H9 (cell line): ENCODE measurements at regions not wholly inside any gene's neighbourhood (a gene's known extent, or its start where the extent isn't known, plus 50 kb on each side); places are given as distances from the start of the nearest gene placed in this dataset.

Experiments
- DNase-seq: peaks from one replicate; pipeline ENCODE4 v3.0.0-alpha.2; 2017
- H2AFZ ChIP-seq: one replicate; pipeline ENCODE4 v1.6.1; 2013; ENCODE audit warnings: mild to moderate bottlenecking, low read length, control low read depth, moderate library complexity
- H2AK5ac ChIP-seq: 2 replicates; pipeline ENCODE4 v1.6.1; 2013; ENCODE audit warnings: low read length, control low read depth, mixed read lengths; ENCODE audit not compliant: insufficient read length
- H2BK120ac ChIP-seq: one replicate; pipeline ENCODE4 v1.6.1; 2013; ENCODE audit warnings: low read depth, mild to moderate bottlenecking, low read length, control low read depth, inconsistent platforms; ENCODE audit not compliant: poor library complexity, severe bottlenecking
- H2BK12ac ChIP-seq: 2 replicates; pipeline ENCODE4 v1.6.1; 2013; ENCODE audit warnings: low read length, control low read depth, mixed read lengths, low read depth; ENCODE audit not compliant: insufficient read length
- H2BK15ac ChIP-seq: 2 replicates; pipeline ENCODE4 v1.6.1; 2013; ENCODE audit warnings: low read depth, low read length, control low read depth
- H2BK20ac ChIP-seq: one replicate; pipeline ENCODE4 v1.6.1; 2013; ENCODE audit warnings: low read depth, mild to moderate bottlenecking, low read length, control low read depth, inconsistent platforms; ENCODE audit not compliant: poor library complexity, severe bottlenecking
- H2BK5ac ChIP-seq: 2 replicates; pipeline ENCODE4 v1.6.1; 2013; ENCODE audit warnings: low read length, control low read depth, mixed read lengths; ENCODE audit not compliant: insufficient read length
- H3K14ac ChIP-seq: 2 replicates; pipeline ENCODE4 v1.6.1; 2013; ENCODE audit warnings: low read length, control low read depth; ENCODE audit not compliant: insufficient read depth
- H3K18ac ChIP-seq: 2 replicates; pipeline ENCODE4 v1.6.1; 2013; ENCODE audit warnings: low read depth, mild to moderate bottlenecking, mixed read lengths, low read length, control low read depth; ENCODE audit not compliant: insufficient read length
- H3K23ac ChIP-seq: 2 replicates; pipeline ENCODE4 v1.6.1; 2013; ENCODE audit warnings: low read length, control low read depth, mixed read lengths, low read depth; ENCODE audit not compliant: insufficient read length
- H3K23me2 ChIP-seq: 2 replicates; pipeline ENCODE4 v1.6.1; 2013; ENCODE audit warnings: low read depth, mild to moderate bottlenecking, mixed read lengths, low read length, control low read depth; ENCODE audit not compliant: insufficient read length, poor library complexity, severe bottlenecking
- H3K27ac ChIP-seq: 2 replicates; pipeline ENCODE4 v1.5.1; 2013; ENCODE audit warnings: low read length, control low read depth, mixed read lengths, low read depth; ENCODE audit not compliant: insufficient read length
- H3K27me3 ChIP-seq: 2 replicates; pipeline ENCODE4 v1.6.1; 2013; ENCODE audit warnings: low read length, control low read depth, inconsistent platforms; ENCODE audit not compliant: insufficient read depth
- H3K4ac ChIP-seq: 2 replicates; pipeline ENCODE4 v1.6.1; 2013; ENCODE audit warnings: low read depth, mild to moderate bottlenecking, control low read depth, inconsistent platforms, low read length, moderate library complexity
- H3K4me1 ChIP-seq: 2 replicates; pipeline ENCODE4 v1.6.1; 2013; ENCODE audit warnings: low read length, control low read depth, inconsistent platforms; ENCODE audit not compliant: insufficient read depth
- H3K4me2 ChIP-seq: 2 replicates; pipeline ENCODE4 v1.6.1; 2013; ENCODE audit warnings: low read length, control low read depth, mixed read lengths; ENCODE audit not compliant: insufficient read length, insufficient read depth
- H3K56ac ChIP-seq: 2 replicates; pipeline ENCODE4 v1.6.1; 2013; ENCODE audit warnings: low read depth, mild to moderate bottlenecking, mixed read lengths, low read length, control low read depth; ENCODE audit not compliant: insufficient read length
- H3K79me1 ChIP-seq: 2 replicates; pipeline ENCODE4 v1.6.1; 2013; ENCODE audit warnings: low read depth, mild to moderate bottlenecking, moderate library complexity, low read length, control low read depth, inconsistent platforms; ENCODE audit not compliant: insufficient read depth, poor library complexity, severe bottlenecking
- H3K79me2 ChIP-seq: 2 replicates; pipeline ENCODE4 v1.6.1; 2013; ENCODE audit warnings: low read length, control low read depth, inconsistent platforms; ENCODE audit not compliant: insufficient read depth
- H3K9ac ChIP-seq: 2 replicates; pipeline ENCODE4 v1.6.1; 2013; ENCODE audit warnings: low read length, control low read depth, mixed read lengths; ENCODE audit not compliant: insufficient read length; ENCODE audit errors: extremely low read depth
- H3K9me3 ChIP-seq: one replicate; pipeline ENCODE4 v1.6.1; 2013; ENCODE audit warnings: low read depth, low read length, inconsistent platforms; ENCODE audit not compliant: control insufficient read depth
- H3T11ph ChIP-seq: one replicate; pipeline ENCODE4 v1.6.1; 2013; ENCODE audit warnings: mild to moderate bottlenecking, low read length, control low read depth, inconsistent platforms
- H4K20me1 ChIP-seq: one replicate; pipeline ENCODE4 v1.6.1; 2013; ENCODE audit not compliant: control insufficient read depth, insufficient read length, insufficient read depth
- H4K5ac ChIP-seq: 2 replicates; pipeline ENCODE4 v1.6.1; 2013; ENCODE audit warnings: low read depth, mild to moderate bottlenecking, mixed read lengths, low read length, control low read depth; ENCODE audit not compliant: insufficient read length
- H4K8ac ChIP-seq: replicated peaks from 2 replicates; pipeline ENCODE4 v1.6.1; 2013; ENCODE audit warnings: low read length, control low read depth, mixed read lengths, low read depth; ENCODE audit not compliant: insufficient read length
- H4K91ac ChIP-seq: 2 replicates; pipeline ENCODE4 v1.6.1; 2013; ENCODE audit warnings: low read depth, mild to moderate bottlenecking, moderate library complexity, mixed read lengths, low read length, control low read depth; ENCODE audit not compliant: insufficient read length
- H3K27ac Mint-ChIP-seq, 3 experiments: 2 replicates in 2 of 3; 3 replicates in 1 of 3; pipeline ENCODE4 v1.8.0; 2020 to 2021; ENCODE audit warnings: mixed read lengths in 3 of 3, mild to moderate bottlenecking in 1 of 3, moderate library complexity in 1 of 3
- H3K27me3 Mint-ChIP-seq: 2 replicates; pipeline ENCODE4 v1.8.0; 2021; ENCODE audit warnings: low read depth, mild to moderate bottlenecking, moderate library complexity, mixed read lengths
- H3K36me3 Mint-ChIP-seq, 3 experiments: 2 replicates in 2 of 3; 3 replicates in 1 of 3; pipeline ENCODE4 v1.8.0; 2020 to 2021; ENCODE audit warnings: low read depth in 3 of 3, mixed read lengths in 3 of 3; ENCODE audit not compliant: insufficient read depth in 1 of 3
- H3K4me1 Mint-ChIP-seq, 2 experiments: 2 replicates each; pipeline ENCODE4 v1.8.0; 2020; ENCODE audit warnings: mixed read lengths in 2 of 2
- H3K4me3 Mint-ChIP-seq, 2 experiments: 2 replicates in 1 of 2; 3 replicates in 1 of 2; pipeline ENCODE4 v1.8.0; 2020 to 2021; ENCODE audit warnings: mild to moderate bottlenecking in 2 of 2, mixed read lengths in 2 of 2, moderate library complexity in 1 of 2
- H3K9me3 Mint-ChIP-seq, 2 experiments: 2 replicates in 1 of 2; 3 replicates in 1 of 2; pipeline ENCODE4 v1.8.0; 2020; ENCODE audit warnings: mild to moderate bottlenecking in 2 of 2, mixed read lengths in 2 of 2, moderate library complexity in 1 of 2
- CTCF ChIP-seq: fragments of 200-600 bp; sonication (generic); conservative IDR thresholded peaks from 3 replicates; pipeline ENCODE4 v1.8.0; 2021; ENCODE audit warnings: antibody characterized with exemption, mild to moderate bottlenecking
- WGBS: extraction: QIAGEN DNeasy Blood & Tissue Kit; methylation state at CpG from one replicate; pipeline ENCODE4 v1.1.7; 2013; ENCODE audit warnings: missing lambda C conversion rate, low lambda C conversion rate, mixed read lengths; ENCODE audit not compliant: insufficient read length; ENCODE audit errors: extremely low coverage; 5-methylcytosine and 5-hydroxymethylcytosine counted together

- Histone ChIP-seq H3K4me1 (no peaks in the 10 kb centered on the region), H3K23ac (no peak overlapping the region), H3K27me3 (no peaks in the 10 kb centered on the region), H4K20me1 (no peaks in the 10 kb centered on the region), H2BK15ac (no peak overlapping the region), H3K4me2 (no peak overlapping the region), H4K8ac (no peak overlapping the region), H3K18ac (no peak overlapping the region), H3K4ac (no peak overlapping the region), H3K79me2 (no peaks in the 10 kb centered on the region), H2AFZ (no peak overlapping the region), H3K79me1 (no peaks in the 10 kb centered on the region), H2BK120ac (no peak overlapping the region), H3K27ac (no peak overlapping the region), H3K9me3 (no peaks in the 10 kb centered on the region), H4K91ac (no peak overlapping the region), H3K56ac (no peak overlapping the region), H4K5ac (no peak overlapping the region), H3T11ph (no peak overlapping the region), H3K23me2 (no peaks in the 10 kb centered on the region), H2BK20ac (no peak overlapping the region), H3K9ac (no peak overlapping the region), H3K14ac (0 out of 2 replicates have a peak overlapping the region, but pooled peaks have one; percentile 42), H2BK12ac (no peak overlapping the region), H2AK5ac (no peak overlapping the region), H2BK5ac (no peak overlapping the region)
- DNase-seq, result no peak
- no CpG with 5 or more reads among the region's 16 CpGs for WGBS
- peaks cover 0 to 5% (median 0%) of the 10 kb centered on the region in 3 experiments; a peak in 2 of 7 replicates for H3K36me3 Mint-ChIP-seq
- peak overlapping the region in 1 of 3 experiments; percentile 46; a peak in 1 of 7 replicates for H3K27ac Mint-ChIP-seq
- H3K9me3 Mint-ChIP-seq, result peaks cover 4% of the 10 kb centered on the region in 2 experiments; a peak in 4 of 5 replicates
- no peak overlapping the region for H3K4me3 Mint-ChIP-seq
- H3K4me1 Mint-ChIP-seq, result no peaks in the 10 kb centered on the region
- TF ChIP-seq CTCF, result no peak
- peaks cover 5% of the 10 kb centered on the region for H3K27me3 Mint-ChIP-seq
These were observed 353.3 kb upstream of the ZNF507 start for GRCh38 chr19:31991984-31992655.
